ENCODE measurements at regions not wholly inside any gene's neighbourhood (a gene's known extent, or its start where the extent isn't known, plus 50 kb on each side); places are given as distances from the start of the nearest gene placed in this dataset.
"Not testable (repeated sequence)": the region's sequence is repeated elsewhere in the genome, so short reads cannot be mapped to it uniquely, and the experiment has no call there.

DNA sequence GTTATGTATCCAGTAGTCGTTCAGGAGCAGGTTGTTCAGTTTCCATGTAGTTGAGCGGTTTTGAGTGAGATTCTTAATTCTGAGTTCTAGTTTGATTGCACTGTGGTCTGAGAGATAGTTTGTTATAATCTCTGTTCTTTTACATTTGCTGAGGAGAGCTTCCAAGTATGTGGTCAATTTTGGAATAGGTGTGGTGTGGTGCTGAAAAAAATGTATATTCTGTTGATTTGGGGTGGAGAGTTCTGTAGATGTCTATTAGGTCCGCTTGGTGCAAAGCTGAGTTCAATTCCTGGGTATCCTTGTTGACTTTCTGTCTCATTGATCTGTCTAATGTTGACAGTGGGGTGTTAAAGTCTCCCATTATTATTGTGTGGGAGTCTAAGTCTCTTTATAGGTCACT lies 68.6 kb upstream of the IZUMO1R start:
- not testable (repeated sequence) for DNase-seq (ENCODE audit: low read depth in 2 of 2)

DNA sequence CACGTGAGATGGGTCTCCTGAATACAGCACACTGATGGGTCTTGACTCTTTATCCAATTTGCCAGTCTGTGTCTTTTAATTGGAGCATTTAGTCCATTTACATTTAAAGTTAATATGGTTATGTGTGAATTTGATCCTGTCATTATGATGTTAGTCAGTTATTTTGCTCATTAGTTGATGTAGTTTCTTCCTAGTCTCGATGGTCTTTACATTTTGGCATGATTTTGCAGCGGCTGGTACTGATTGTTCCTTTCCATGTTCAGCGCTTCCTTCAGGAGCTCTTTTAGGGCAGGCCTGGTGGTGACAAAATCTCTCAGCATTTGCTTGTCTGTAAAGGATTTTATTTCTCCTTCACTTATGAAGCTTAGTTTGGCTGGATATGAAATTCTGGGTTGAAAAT lies 68.0 kb upstream of the IZUMO1R start:
- DNase-seq (ENCODE audit: low read depth in 2 of 2), result not testable (repeated sequence)

DNA sequence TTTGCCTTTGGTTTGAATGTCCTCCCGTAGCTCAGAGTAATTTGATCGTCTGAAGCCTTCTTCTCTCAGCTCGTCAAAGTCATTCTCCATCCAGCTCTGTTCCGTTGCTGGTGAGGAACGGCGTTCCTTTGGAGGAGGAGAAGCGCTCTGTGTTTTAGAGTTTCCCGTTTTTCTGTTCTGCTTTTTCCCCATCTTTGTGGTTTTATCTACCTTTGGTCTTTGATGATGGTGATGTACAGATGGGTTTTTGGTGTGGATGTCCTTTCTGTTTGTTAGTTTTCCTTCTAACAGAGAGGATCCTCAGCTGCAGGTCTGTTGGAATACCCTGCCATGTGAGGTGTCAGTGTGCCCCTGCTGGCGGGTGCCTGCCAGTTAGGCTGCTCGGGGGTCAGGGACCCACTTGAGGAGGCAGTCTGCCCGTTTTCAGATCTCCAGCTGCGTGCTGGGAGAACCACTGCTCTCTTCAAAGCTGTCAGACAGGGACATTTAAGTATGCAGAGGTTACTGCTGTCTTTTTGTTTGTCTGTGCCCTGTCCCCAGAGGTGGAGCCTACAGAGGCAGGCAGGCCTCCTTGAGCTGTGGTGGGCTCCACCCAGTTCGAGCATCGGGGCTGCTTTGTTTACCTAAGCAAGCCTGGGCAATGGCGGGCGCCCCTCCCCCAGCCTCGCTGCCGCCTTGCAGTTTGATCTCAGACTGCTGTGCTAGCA lies 66.8 kb upstream of the IZUMO1R start:
- peak in 1 of 2 donors; percentile 2 for DNase-seq (ENCODE audit: low read depth in 2 of 2)

DNA sequence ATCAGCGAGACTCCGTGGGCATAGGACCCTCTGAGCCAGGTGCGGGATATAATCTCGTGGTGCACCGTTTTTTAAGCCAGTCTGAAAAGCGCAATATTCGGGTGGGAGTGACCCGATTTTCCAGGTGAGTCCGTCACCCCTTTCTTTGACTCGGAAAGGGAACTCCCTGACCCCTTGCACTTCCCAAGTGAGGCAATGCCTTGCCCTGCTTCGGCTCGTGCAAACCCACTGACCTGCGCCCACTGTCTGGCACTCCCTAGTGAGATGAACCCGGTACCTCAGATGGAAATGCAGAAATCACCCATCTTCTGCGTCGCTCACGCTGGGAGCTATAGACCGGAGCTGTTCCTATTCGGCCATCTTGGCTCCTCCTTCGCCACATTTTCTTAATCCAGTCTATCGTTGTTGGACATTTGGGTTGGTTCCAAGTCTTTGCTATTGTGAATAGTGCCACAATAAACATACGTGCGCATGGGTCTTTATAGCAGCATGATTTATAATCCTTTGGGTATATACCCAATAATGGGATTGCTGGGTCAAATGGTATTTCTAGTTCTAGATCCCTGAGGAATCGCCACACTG lies 66.1 kb upstream of the IZUMO1R start:
- DNase-seq (ENCODE audit: low read depth in 2 of 2), result not testable (repeated sequence)

DNA sequence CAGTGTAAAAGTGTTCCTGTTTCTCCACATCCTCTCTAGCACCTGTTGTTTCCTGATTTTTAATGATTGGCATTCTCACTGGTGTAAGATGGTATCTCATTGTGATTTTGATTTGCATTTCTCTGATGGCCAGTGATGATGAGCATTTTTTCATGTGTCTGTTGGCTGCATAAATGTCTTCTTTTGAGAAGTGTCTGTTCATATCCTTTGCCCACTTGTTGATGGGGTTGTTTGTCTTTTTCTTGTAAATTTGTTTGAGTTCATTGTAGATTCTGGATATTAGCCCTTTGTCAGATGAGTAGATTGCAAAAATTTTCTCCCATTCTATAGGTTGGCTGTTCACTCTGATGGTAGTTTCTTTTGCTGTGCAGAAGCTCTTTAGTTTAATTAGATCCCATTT lies 65.6 kb upstream of the IZUMO1R start:
- not testable (repeated sequence) for DNase-seq (ENCODE audit: low read depth in 2 of 2)

DNA sequence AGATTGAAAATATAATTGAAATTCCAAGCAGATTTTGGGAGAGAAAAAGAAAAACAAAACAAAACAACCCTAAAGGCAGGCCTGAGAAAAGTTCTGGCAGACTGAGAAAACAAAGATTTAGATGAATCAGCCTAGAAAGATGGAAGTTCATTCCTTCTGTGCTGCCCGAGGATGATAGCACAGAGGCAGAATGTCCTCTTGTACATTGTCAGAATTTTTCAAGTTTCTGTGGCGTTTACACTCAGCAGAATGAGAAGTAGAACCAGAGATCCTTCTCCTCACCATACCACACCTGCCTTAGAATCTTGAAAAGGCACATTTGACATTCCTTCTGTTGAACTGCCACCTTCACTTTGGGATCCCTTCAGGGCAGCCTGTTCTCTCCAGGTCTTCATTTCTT lies 62.5 kb upstream of the IZUMO1R start:
- no peak for DNase-seq (ENCODE audit: low read depth in 2 of 2)

DNA sequence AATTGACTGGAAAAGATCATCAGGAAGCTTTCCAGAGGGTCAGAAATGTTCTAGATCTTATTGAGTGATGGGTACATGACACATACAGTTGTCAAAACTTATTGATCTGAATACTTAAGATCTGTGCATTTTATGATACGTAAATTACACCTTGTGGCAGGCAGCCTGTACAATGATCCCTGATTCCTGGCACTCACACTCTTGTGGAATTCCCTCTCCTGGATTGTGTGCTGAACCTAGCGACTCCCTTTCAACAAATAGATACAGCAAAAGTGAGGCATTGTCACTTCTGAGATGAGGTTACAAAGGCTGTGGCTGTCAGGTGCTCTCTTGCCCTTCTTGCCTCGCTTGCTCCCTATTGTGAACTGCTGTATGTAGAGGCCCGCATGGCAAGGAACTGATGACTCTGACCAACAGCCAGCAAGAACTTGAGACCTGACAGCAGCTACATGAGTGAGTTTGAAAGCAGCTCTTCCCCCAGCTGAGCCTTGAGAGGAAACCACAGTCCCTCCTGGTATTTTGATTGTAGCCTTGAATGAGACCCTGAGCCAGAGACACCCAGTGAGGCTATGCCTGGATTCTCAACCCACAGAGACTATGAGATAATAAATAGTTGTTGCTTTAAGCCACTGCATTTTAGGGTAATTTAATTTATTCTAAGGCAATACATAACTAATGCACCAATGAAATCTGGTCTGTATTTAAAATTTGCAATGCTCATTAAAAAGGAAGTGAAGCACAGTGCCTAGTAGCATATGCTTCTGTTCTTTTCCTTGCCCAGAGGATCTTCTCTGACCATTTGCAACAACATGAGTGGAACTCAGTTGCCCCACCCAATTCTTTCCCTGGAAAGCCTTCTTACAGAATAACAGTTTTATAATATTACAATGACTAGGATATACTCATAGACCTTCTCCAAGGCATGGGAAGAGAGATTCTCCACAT lies 60.5 kb upstream of the IZUMO1R start:
- DNase-seq (ENCODE audit: low read depth in 2 of 2), result no peak

DNA sequence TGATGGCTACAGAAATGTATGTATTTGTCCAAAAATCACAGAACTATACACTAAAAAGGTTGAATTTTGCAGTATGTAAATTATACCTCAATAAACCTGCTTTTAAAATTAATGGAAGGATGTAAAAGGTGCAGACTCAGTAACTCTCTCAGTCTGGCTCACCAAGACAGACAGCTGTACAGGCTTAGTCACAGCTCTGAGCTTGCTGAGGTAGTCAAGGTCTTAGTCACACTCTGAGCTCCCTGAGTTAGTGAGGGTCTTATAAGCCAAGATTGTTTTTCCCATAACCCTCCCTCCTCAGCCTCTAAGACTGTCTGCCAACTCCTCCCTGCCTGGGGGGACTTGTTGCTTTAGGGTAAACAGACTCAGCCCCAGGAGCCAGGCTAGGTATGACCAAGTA lies 59.3 kb upstream of the IZUMO1R start:
- DNase-seq (ENCODE audit: low read depth in 2 of 2), result no peak

DNA sequence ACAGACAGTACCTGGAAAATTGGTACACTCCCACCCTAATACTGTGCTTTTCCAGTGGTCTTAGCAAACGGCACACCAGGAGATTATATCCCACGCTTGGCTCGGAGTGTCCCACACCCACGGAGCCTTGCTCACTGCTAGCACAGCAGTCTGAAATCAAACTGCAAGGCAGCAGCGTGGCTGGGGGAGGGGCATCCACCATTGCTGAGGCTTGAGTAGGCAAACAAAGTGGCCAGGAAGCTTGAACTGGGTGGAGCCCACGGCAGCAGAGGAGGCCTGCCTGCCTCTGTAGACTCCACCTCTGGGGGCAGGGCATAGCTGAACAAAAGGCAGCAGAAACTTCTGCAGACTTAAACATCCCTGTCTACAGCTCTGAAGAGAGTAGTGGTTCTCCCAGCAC lies 56.1 kb upstream of the IZUMO1R start:
- not testable (repeated sequence) for DNase-seq (ENCODE audit: low read depth in 2 of 2)

DNA sequence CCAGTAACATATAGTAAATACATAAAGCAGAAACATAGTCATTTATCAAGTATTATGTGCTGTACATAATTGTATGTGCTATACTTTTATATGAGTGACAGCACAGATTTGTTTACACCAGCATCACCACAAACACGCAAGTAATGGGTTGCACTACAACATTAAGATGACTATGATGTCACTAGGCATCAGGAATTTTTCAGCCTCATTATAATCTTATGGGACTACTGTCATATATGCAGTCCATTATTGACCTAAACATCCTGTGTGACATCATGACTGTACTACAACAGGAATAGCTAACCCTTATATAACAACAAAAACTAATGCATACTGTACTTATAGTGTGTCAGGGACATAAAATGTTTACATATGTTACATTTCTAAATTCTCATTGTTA lies 50.2 kb upstream of the IZUMO1R start:
- DNase-seq (ENCODE audit: low read depth in 2 of 2), result no peak
